K562 (cell line): ENCODE measurements at regions not wholly inside any gene's neighbourhood (a gene's known extent, or its start where the extent isn't known, plus 50 kb on each side); places are given as distances from the start of the nearest gene placed in this dataset.

Source experiments
- ATAC-seq: fragments of 200-7000 bp; cut with Tn5 transposase; 3 replicates; pipeline ENCODE4 v1.9.1; 2020; ENCODE audit warnings: moderate library complexity
- BruUV-seq: library from RNA; stranded (reverse); fragments of 400-500 nt; replicated peaks from 2 replicates; lab custom pipeline; 2021; lab: Mats Ljungman, UMichigan
- CTCF ChIA-PET: fragments of 300-600 bp; formaldehyde crosslinking; extraction: SDS; loops from one replicate; lab custom pipeline; 2021; ENCODE audit warnings: low intra/inter-chr PET ratio; lab: Yijun Ruan, JAX
- POLR2A ChIA-PET: fragments of 300-600, 350-650 bp; sonication (Branson Sonifier 250); formaldehyde crosslinking; extraction: SDS; loops from one replicate; lab custom pipeline; 2021; ENCODE audit warnings: antibody characterized with exemption, inconsistent platforms; lab: Yijun Ruan, JAX
- DNase-seq, 4 experiments: peaks; one replicate each; pipeline versions ENCODE4 v3.0.0 to v3.0.0-alpha.2; 2011 to 2018; ENCODE audit warnings: low spot score in 3 of 4, mixed read lengths in 3 of 4; ENCODE audit errors: extremely low read depth in 1 of 4
- FAIRE-seq: peaks from 2 replicates; lab custom pipeline; 2011; peaks lifted over from hg19 to GRCh38; lab: Jason Lieb, UNC
- H2AFZ ChIP-seq: 2 replicates; pipeline ENCODE4 v1.6.0; 2011; ENCODE audit warnings: low read depth, low read length, control low read depth, inconsistent platforms
- H3K27ac ChIP-seq: fragments of 200-600 bp; 3 replicates; pipeline ENCODE4 v1.8.0; 2011; ENCODE audit warnings: low read depth, mild to moderate bottlenecking, control low read depth, inconsistent platforms, low read length, moderate library complexity, mixed read lengths; ENCODE audit errors: extremely low read depth
- H3K27me3 ChIP-seq, 2 experiments: fragments of 300-600 bp in 1 of 2; 2 replicates in 1 of 2; 3 replicates in 1 of 2; pipeline versions ENCODE4 v1.6.0 to v1.8.0; 2011; ENCODE audit warnings: inconsistent platforms in 2 of 2, low read length in 2 of 2, mild to moderate bottlenecking in 1 of 2, mixed read lengths in 1 of 2, moderate library complexity in 1 of 2; ENCODE audit not compliant: control insufficient read depth in 2 of 2, insufficient read depth in 2 of 2
- H3K36me3 ChIP-seq: fragments of 300-600 bp; 3 replicates; pipeline ENCODE4 v1.8.0; 2011; ENCODE audit warnings: mild to moderate bottlenecking, low read length, inconsistent platforms; ENCODE audit not compliant: control insufficient read depth, insufficient read depth
- H3K4me1 ChIP-seq, 2 experiments: fragments of 200-600 bp in 1 of 2; replicated peaks in 1 of 2; 2 replicates in 1 of 2; 3 replicates in 1 of 2; pipeline versions ENCODE4 v1.5.1 to v1.8.0; 2011; ENCODE audit warnings: inconsistent platforms in 2 of 2, low read length in 2 of 2, mild to moderate bottlenecking in 1 of 2, mixed read lengths in 1 of 2, moderate library complexity in 1 of 2; ENCODE audit not compliant: control insufficient read depth in 2 of 2, insufficient read depth in 2 of 2
- H3K4me2 ChIP-seq: 2 replicates; pipeline ENCODE4 v1.6.1; 2011; ENCODE audit warnings: low read length, control low read depth, inconsistent platforms, mixed read lengths; ENCODE audit not compliant: insufficient read depth
- H3K4me3 ChIP-seq: fragments of 200-600 bp; sonication (generic), shearing (Covaris generic); 2 replicates; pipeline ENCODE4 v1.5.1; 2016; ENCODE audit warnings: control low read depth, inconsistent platforms
- H3K79me2 ChIP-seq: fragments of 200-600 bp; 3 replicates; pipeline ENCODE4 v1.8.0; 2011; ENCODE audit warnings: low read length, inconsistent platforms; ENCODE audit not compliant: control insufficient read depth, insufficient read depth
- H3K9ac ChIP-seq, 2 experiments: 2 replicates each; pipeline versions ENCODE4 v1.6.0 to v1.6.1; 2011; ENCODE audit warnings: low read depth in 2 of 2, low read length in 2 of 2, control low read depth in 1 of 2, inconsistent platforms in 1 of 2, mild to moderate bottlenecking in 1 of 2, mixed read lengths in 1 of 2; ENCODE audit not compliant: insufficient read depth in 1 of 2
- H3K9me1 ChIP-seq: one replicate; pipeline ENCODE4 v1.6.0; 2011; ENCODE audit warnings: inconsistent platforms, mild to moderate bottlenecking, low read length, moderate library complexity; ENCODE audit not compliant: control insufficient read depth, insufficient read depth
- H3K9me3 ChIP-seq: replicated peaks from 2 replicates; pipeline ENCODE4 v1.5.1; 2011; ENCODE audit warnings: low read depth, low read length, inconsistent platforms; ENCODE audit not compliant: control insufficient read depth, insufficient read depth
- H4K20me1 ChIP-seq: replicated peaks from 2 replicates; pipeline ENCODE4 v1.6.1; 2011; ENCODE audit warnings: low read length, inconsistent platforms, mixed read lengths; ENCODE audit not compliant: control insufficient read depth, insufficient read depth
- BRF1 ChIP-seq: IDR thresholded peaks from 3 replicates; pipeline ENCODE4 v1.6.1; 2011; ENCODE audit warnings: borderline replicate concordance, mild to moderate bottlenecking; ENCODE audit not compliant: insufficient read length; ENCODE audit errors: extremely low read depth
- CBFB ChIP-seq: sonication (generic); formaldehyde crosslinking; IDR thresholded peaks from 2 replicates; pipeline ENCODE4 v1.4.0; 2020; ENCODE audit warnings: mild to moderate bottlenecking, missing genetic modification reagents
- DEAF1 ChIP-seq: fragments of 450-650 bp; formaldehyde crosslinking; IDR thresholded peaks from 2 replicates; pipeline ENCODE4 v1.4.0; 2020; ENCODE audit warnings: mild to moderate bottlenecking, moderate library complexity
- MTA1 ChIP-seq: fragments of 450-650 bp; IDR thresholded peaks from 2 replicates; pipeline ENCODE4 v1.6.1; 2017; ENCODE audit warnings: borderline replicate concordance
- NCOR1 ChIP-seq: fragments of 450-650 bp; IDR thresholded peaks from 2 replicates; pipeline ENCODE4 v1.6.1; 2016; ENCODE audit warnings: mild to moderate bottlenecking, moderate library complexity
- TAF15 ChIP-seq: fragments of 200-400 bp; formaldehyde crosslinking; IDR thresholded peaks from 2 replicates; pipeline ENCODE4 v1.6.1; 2017; ENCODE audit warnings: mild to moderate bottlenecking, low read depth, low read length, moderate library complexity
- ZC3H8 ChIP-seq: fragments of 450-650 bp; IDR thresholded peaks from 2 replicates; pipeline ENCODE4 v1.6.1; 2017
- ZFP36 ChIP-seq: fragments of 150-350 bp; IDR thresholded peaks from 2 replicates; pipeline ENCODE4 v1.6.1; 2018; ENCODE audit warnings: low read length, low read depth; ENCODE audit not compliant: partially characterized antibody
- ZKSCAN3 ChIP-seq: fragments of 250-450 bp; sonication (Bioruptor Pico); IDR thresholded peaks from 2 replicates; pipeline ENCODE4 v1.4.0; 2020
- ZNF146 ChIP-seq: IDR thresholded peaks from one replicate; pipeline ENCODE4 v1.6.1; 2018; ENCODE audit warnings: missing compliant biosample characterization; ENCODE audit not compliant: unreplicated experiment
- ZNF263 ChIP-seq: sonication (generic); formaldehyde crosslinking; IDR thresholded peaks from 2 replicates; pipeline ENCODE4 v1.8.0; 2022; ENCODE audit warnings: mild to moderate bottlenecking, missing genetic modification reagents, borderline replicate concordance
- ZNF431 ChIP-seq: sonication (generic); formaldehyde crosslinking; IDR thresholded peaks from 2 replicates; pipeline ENCODE4 v1.8.0; 2022; ENCODE audit warnings: mild to moderate bottlenecking, missing genetic modification reagents
- ZNF644 ChIP-seq: fragments of 200-800 bp; sonication (Bioruptor generic); IDR thresholded peaks from 2 replicates; pipeline ENCODE4 v1.6.1; 2016; ENCODE audit warnings: low read depth, missing genetic modification characterization, missing compliant biosample characterization
- ZNF77 ChIP-seq: fragments of 250-450 bp; sonication (Bioruptor Pico); IDR thresholded peaks from 2 replicates; pipeline ENCODE4 v1.5.0; 2020
- ZNF780A ChIP-seq: fragments of 250-450 bp; sonication (Bioruptor Pico); IDR thresholded peaks from 2 replicates; pipeline ENCODE4 v1.5.0; 2021; ENCODE audit warnings: mild to moderate bottlenecking
- ZZZ3 ChIP-seq: fragments of 450-650 bp; IDR thresholded peaks from 2 replicates; pipeline ENCODE4 v1.6.1; 2016; ENCODE audit warnings: antibody characterized with exemption, mild to moderate bottlenecking, moderate library complexity
- WGBS: fragments of 100-300 bp; shearing (Covaris generic); methylation state at CpG from one replicate; pipeline ENCODE4 v1.1.6; 2016; ENCODE audit warnings: low coverage, mixed read lengths; ENCODE audit not compliant: insufficient coverage; ENCODE audit errors: missing lambda C conversion rate; 5-methylcytosine and 5-hydroxymethylcytosine counted together
- in situ Hi-C: fragments of 300-500 bp; cut with MboI; formaldehyde crosslinking; loops from 4 replicates; pipeline ENCODE4 v1.15.0; 2018; ENCODE audit warnings: inconsistent platforms, mixed read lengths
- intact Hi-C: fragments of 100-400 bp; cut with micrococcal nuclease; formaldehyde crosslinking; loops from 2 replicates; pipeline ENCODE4 v1.14.2; 2022

- TF ChIP-seq TAF15 (no peak), ZNF146 (CRISPR knock-in tag) (peak; percentile 20)
- TF ChIP-seq, all 486 proteins: peak for 1
Measured at GRCh38 chr12:94760786-94761185, 110.4 kb upstream of the TMCC3 start.

GRCh38 chr12:94756789-94757188 is 106.4 kb upstream of the TMCC3 start:
- no TSS peak for BruUV-seq
- intact Hi-C loops = no loop called here
- H3K36me3 ChIP-seq = no peaks in the 10 kb centered on the region
- POLR2A ChIA-PET = no interaction called here
- H3K4me3 ChIP-seq = no peak overlapping the region
- no peaks in the 10 kb centered on the region for H3K4me1 ChIP-seq
- no peaks in the 10 kb centered on the region for H3K9me1 ChIP-seq
- CTCF ChIA-PET = no interaction called here
- in situ Hi-C loops = no loop called here
- no peaks in the 10 kb centered on the region for H3K9me3 ChIP-seq
- no peaks in the 10 kb centered on the region for H4K20me1 ChIP-seq
- H3K9ac ChIP-seq = no peak overlapping the region
- no peak for TF ChIP-seq ZNF644 (tag)
- TF ChIP-seq BRF1 = no peak
- no peak for TF ChIP-seq ZNF77 (CRISPR knock-in tag)
- no peak for TF ChIP-seq ZZZ3
- no peak for TF ChIP-seq ZC3H8
- TF ChIP-seq MTA1 = no peak
- no peak for TF ChIP-seq DEAF1 (CRISPR knock-in tag)
- no peak for TF ChIP-seq ZFP36
- TF ChIP-seq ZNF263 = no peak
- TF ChIP-seq ZKSCAN3 (CRISPR knock-in tag) = no peak
- no peak for TF ChIP-seq ZNF780A
- TF ChIP-seq CBFB (CRISPR knock-in tag) = no peak
- TF ChIP-seq ZNF431 = no peak
- TF ChIP-seq NCOR1 = no peak
- no peak for FAIRE-seq
- H3K4me2 ChIP-seq = no peak overlapping the region
- ATAC-seq = no peak
- peaks cover 9 to 15% of the 10 kb centered on the region in 2 experiments; a peak in 3 of 5 replicates for H3K27me3 ChIP-seq
- H3K27ac ChIP-seq = no peak overlapping the region
- no peak overlapping the region for H2AFZ ChIP-seq
- DNase-seq = no peak
- 0% methylated on average over 2 of the region's 2 CpGs for WGBS
- no peaks in the 10 kb centered on the region for H3K79me2 ChIP-seq

More at GRCh38 chr12:94760786-94761185, 110.4 kb upstream of the TMCC3 start:
- ATAC-seq (no peak), FAIRE-seq (no peak), DNase-seq (no peak)
- no TSS peak for BruUV-seq
- Histone ChIP-seq H3K27me3 (peaks cover 3 to 12% of the 10 kb centered on the region in 2 experiments; a peak in 2 of 5 replicates), H3K4me1 (no peaks in the 10 kb centered on the region), H4K20me1 (no peaks in the 10 kb centered on the region), H3K27ac (no peak overlapping the region), H3K79me2 (no peaks in the 10 kb centered on the region), H3K4me2 (no peak overlapping the region), H3K36me3 (no peaks in the 10 kb centered on the region), H3K9me1 (peaks cover 4% of the 10 kb centered on the region), H3K9me3 (no peaks in the 10 kb centered on the region), H3K4me3 (no peak overlapping the region), H2AFZ (no peak overlapping the region), H3K9ac (no peak overlapping the region)
- POLR2A ChIA-PET = no interaction called here
- CTCF ChIA-PET = no interaction called here
- in situ Hi-C loops (no loop called here), intact Hi-C loops (loop anchor here (5.0 kb wide), 1 partner anchor 158 kb away; no protein-coding TSS in a partner anchor)
- WGBS = 0% methylated on average over 2 of the region's 2 CpGs
